Thoracic aorta (tissue), 2 donors: ENCODE measurements at regions not wholly inside any gene's neighbourhood (a gene's known extent, or its start where the extent isn't known, plus 50 kb on each side); places are given as distances from the start of the nearest gene placed in this dataset.

Source experiments
- ATAC-seq: fragments of 150-250 bp; one replicate; pipeline ENCODE4 v1.8.0; 2017; ENCODE audit warnings: low read depth; ENCODE audit not compliant: insufficient number of reproducible peaks, low FRiP score
- DNase-seq: peaks from one replicate; pipeline ENCODE4 v3.0.0-alpha.2; 2020; ENCODE audit warnings: low spot score
- H3K27ac ChIP-seq, 2 donors: fragments of 200-600 bp; sonication (generic); 1 replicate in 1 of 2; 2 replicates in 1 of 2; pipeline ENCODE4 v1.5.1; 2016; ENCODE audit warnings: mild to moderate bottlenecking in 2 of 2, moderate library complexity in 2 of 2
- H3K27me3 ChIP-seq: fragments of 200-600 bp; sonication (generic); replicated peaks from 2 replicates; pipeline ENCODE4 v1.6.0; 2016; ENCODE audit warnings: mild to moderate bottlenecking; ENCODE audit not compliant: insufficient read depth
- H3K36me3 ChIP-seq: fragments of 200-600 bp; sonication (generic); one replicate; pipeline ENCODE4 v1.5.1; 2016
- H3K4me1 ChIP-seq, 2 donors: fragments of 200-600 bp; sonication (generic); 1 replicate in 1 of 2; 2 replicates in 1 of 2; pipeline versions ENCODE4 v1.5.1 to v1.6.0; 2016; ENCODE audit warnings: low read depth in 2 of 2, mild to moderate bottlenecking in 1 of 2; ENCODE audit not compliant: control insufficient read depth in 1 of 2
- H3K4me3 ChIP-seq: fragments of 200-600 bp; sonication (generic); 2 replicates; pipeline ENCODE4 v1.5.1; 2016; ENCODE audit warnings: mild to moderate bottlenecking
- H3K9me3 ChIP-seq: fragments of 200-600 bp; sonication (generic); 2 replicates; pipeline ENCODE4 v1.5.1; 2016
- TF ChIP-seq, protein P1 (sequence below): fragments of 200-600 bp; sonication (generic); IDR thresholded peaks from one replicate; pipeline ENCODE4 v1.5.1; 2019; ENCODE audit warnings: antibody characterized with exemption

DNA sequence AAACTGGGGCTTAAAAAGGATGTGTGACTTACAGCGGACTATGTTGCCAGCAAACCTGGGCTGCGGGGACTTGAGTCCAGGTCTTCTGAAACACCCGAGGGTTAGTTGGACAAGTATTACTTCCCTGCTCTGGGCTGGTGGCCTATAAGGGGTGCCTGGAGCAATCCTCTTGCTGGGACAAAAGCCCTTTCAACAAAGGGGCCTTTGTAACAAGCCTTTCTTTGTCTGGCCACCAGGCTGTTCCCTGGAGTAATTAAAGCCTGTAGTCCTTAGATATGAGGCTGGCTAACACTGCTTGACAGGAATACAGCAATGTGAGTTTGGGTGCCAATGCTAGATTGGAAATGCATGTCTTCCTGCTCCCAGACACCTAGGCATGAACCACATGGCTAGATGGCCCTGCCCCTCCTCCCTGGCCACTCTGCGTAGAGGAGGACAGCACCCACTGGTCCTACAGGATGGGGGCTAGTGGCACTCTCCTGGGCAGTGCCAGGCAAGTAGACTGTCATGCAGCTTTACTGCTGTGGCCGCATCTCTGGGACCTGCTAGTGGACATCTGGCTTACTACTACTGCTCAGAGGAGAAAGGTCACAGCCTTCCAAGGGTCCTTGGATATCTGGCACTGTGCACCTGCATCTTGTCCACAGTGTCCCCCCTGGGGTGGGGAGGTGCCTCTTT, 343.1 kb downstream of the ZSWIM6 start:
- Histone ChIP-seq H3K4me1 (no peaks in the 10 kb centered on the region), H3K4me3 (no peak overlapping the region), H3K27me3 (no peaks in the 10 kb centered on the region), H3K9me3 (no peaks in the 10 kb centered on the region), H3K36me3 (no peaks in the 10 kb centered on the region), H3K27ac (no peak overlapping the region)
- no peak for DNase-seq
- no peak for ATAC-seq
- TF ChIP-seq, protein P1, sequence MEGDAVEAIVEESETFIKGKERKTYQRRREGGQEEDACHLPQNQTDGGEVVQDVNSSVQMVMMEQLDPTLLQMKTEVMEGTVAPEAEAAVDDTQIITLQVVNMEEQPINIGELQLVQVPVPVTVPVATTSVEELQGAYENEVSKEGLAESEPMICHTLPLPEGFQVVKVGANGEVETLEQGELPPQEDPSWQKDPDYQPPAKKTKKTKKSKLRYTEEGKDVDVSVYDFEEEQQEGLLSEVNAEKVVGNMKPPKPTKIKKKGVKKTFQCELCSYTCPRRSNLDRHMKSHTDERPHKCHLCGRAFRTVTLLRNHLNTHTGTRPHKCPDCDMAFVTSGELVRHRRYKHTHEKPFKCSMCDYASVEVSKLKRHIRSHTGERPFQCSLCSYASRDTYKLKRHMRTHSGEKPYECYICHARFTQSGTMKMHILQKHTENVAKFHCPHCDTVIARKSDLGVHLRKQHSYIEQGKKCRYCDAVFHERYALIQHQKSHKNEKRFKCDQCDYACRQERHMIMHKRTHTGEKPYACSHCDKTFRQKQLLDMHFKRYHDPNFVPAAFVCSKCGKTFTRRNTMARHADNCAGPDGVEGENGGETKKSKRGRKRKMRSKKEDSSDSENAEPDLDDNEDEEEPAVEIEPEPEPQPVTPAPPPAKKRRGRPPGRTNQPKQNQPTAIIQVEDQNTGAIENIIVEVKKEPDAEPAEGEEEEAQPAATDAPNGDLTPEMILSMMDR: no peak

DNA sequence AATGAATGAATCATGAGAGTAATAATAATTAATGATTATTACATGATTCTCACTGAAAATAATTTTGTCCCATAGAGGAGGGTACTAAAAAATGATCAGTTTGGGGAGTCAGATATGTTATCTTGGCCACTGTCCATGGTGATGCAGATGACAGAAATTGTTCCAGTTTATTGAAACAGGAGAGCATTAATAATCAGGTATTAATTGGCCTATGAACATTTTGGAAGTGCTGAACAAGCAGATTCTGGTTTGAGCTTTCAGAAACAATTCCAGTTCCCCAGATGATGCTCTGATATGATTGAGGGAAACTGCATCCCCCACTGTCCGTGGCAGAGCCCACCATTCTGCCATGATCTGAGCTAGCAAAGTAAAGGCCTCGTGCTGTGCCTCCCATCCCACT, 345.2 kb downstream of the ZSWIM6 start:
- TF ChIP-seq, protein P1: no peak
- DNase-seq: no peak
- ATAC-seq: no peak

DNA sequence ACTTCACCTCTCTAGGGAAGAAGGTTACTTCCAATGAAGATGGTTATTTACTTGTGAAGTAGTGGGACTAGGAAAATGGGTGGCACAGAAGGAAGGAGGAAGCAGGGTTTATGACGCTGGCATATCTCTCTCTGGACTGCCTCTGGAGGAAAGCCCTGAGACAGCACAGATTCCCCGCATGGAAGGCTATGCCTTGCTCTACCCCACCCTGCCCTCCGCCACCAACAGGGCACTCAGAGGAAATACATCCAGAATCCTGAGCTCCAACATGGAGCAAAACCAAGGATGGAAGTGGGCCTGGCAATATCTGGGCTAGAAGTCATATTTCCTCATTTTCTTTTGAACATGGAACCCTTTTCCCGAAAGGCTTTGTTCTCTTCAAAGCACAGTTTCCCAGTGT, 346.9 kb downstream of the ZSWIM6 start:
- ATAC-seq (no peak), DNase-seq (no peak)
- Histone ChIP-seq H3K27me3 (no peaks in the 10 kb centered on the region), H3K36me3 (no peaks in the 10 kb centered on the region), H3K27ac (no peak overlapping the region), H3K9me3 (no peaks in the 10 kb centered on the region), H3K4me3 (no peak overlapping the region), H3K4me1 (no peaks in the 10 kb centered on the region)
- TF ChIP-seq, protein P1: no peak

More for the DNA sequence above, 345.2 kb downstream of the ZSWIM6 start:
- no peaks in the 10 kb centered on the region for H3K27me3 ChIP-seq
- H3K36me3 ChIP-seq: no peaks in the 10 kb centered on the region
- no peak overlapping the region for H3K4me3 ChIP-seq
- no peaks in the 10 kb centered on the region for H3K4me1 ChIP-seq
- H3K9me3 ChIP-seq: no peaks in the 10 kb centered on the region
- no peak overlapping the region for H3K27ac ChIP-seq

DNA sequence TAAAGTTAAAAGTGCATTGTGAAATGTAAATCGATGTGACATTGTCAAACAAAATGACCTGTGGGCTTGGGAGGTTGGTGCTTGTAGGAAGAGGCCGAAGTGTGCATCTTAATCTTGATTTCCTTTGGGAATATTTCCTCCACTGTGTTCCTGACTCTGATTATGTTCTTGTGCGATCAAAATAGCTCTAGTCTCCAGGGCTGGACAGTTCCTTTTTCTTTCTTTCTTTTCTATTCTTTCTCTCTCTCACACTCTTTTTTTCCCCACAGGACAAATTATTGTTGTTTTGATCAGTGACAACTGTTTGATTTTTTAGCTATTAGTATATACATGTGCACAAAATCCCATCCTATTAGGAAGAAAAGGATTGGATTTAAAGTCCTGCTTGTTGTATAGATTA, 347.5 kb downstream of the ZSWIM6 start:
- Histone ChIP-seq H3K9me3 (no peaks in the 10 kb centered on the region), H3K27me3 (no peaks in the 10 kb centered on the region), H3K27ac (no peak overlapping the region), H3K4me3 (no peak overlapping the region), H3K4me1 (no peaks in the 10 kb centered on the region), H3K36me3 (no peaks in the 10 kb centered on the region)
- ATAC-seq (no peak), DNase-seq (no peak)
- TF ChIP-seq, protein P1: no peak

DNA sequence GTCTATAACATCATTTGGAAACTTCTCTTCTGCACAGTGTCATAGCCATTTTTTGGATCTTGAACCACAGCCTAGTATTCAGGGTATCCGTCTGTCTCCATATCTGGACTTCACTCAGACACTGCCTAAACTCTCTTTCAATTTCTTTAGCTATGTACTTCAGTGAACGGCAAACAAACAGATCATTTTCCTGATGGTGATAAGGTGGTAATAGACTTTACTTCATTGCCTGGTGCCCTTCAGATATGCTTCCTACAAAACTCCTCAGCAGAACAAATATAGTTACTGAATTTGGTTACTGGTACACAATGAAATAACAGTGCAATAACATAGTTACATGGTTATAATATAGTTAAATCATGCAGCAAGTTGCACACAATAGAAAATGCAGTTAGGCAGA, 348.2 kb downstream of the ZSWIM6 start:
- ATAC-seq: no peak
- TF ChIP-seq, protein P1: no peak
- Histone ChIP-seq H3K36me3 (no peaks in the 10 kb centered on the region), H3K4me1 (no peaks in the 10 kb centered on the region), H3K9me3 (no peaks in the 10 kb centered on the region), H3K27me3 (no peaks in the 10 kb centered on the region), H3K4me3 (no peak overlapping the region), H3K27ac (no peak overlapping the region)
- DNase-seq: no peak
